H9 (cell line): ENCODE measurements at regions not wholly inside any gene's neighbourhood (a gene's known extent, or its start where the extent isn't known, plus 50 kb on each side); places are given as distances from the start of the nearest gene placed in this dataset.

Experiments
- DNase-seq: peaks from one replicate; pipeline ENCODE4 v3.0.0-alpha.2; 2017
- H2AFZ ChIP-seq: one replicate; pipeline ENCODE4 v1.6.1; 2013; ENCODE audit warnings: mild to moderate bottlenecking, low read length, control low read depth, moderate library complexity
- H2AK5ac ChIP-seq: 2 replicates; pipeline ENCODE4 v1.6.1; 2013; ENCODE audit warnings: low read length, control low read depth, mixed read lengths; ENCODE audit not compliant: insufficient read length
- H2BK120ac ChIP-seq: one replicate; pipeline ENCODE4 v1.6.1; 2013; ENCODE audit warnings: low read depth, mild to moderate bottlenecking, low read length, control low read depth, inconsistent platforms; ENCODE audit not compliant: poor library complexity, severe bottlenecking
- H2BK12ac ChIP-seq: 2 replicates; pipeline ENCODE4 v1.6.1; 2013; ENCODE audit warnings: low read length, control low read depth, mixed read lengths, low read depth; ENCODE audit not compliant: insufficient read length
- H2BK15ac ChIP-seq: 2 replicates; pipeline ENCODE4 v1.6.1; 2013; ENCODE audit warnings: low read depth, low read length, control low read depth
- H2BK20ac ChIP-seq: one replicate; pipeline ENCODE4 v1.6.1; 2013; ENCODE audit warnings: low read depth, mild to moderate bottlenecking, low read length, control low read depth, inconsistent platforms; ENCODE audit not compliant: poor library complexity, severe bottlenecking
- H2BK5ac ChIP-seq: 2 replicates; pipeline ENCODE4 v1.6.1; 2013; ENCODE audit warnings: low read length, control low read depth, mixed read lengths; ENCODE audit not compliant: insufficient read length
- H3K14ac ChIP-seq: 2 replicates; pipeline ENCODE4 v1.6.1; 2013; ENCODE audit warnings: low read length, control low read depth; ENCODE audit not compliant: insufficient read depth
- H3K18ac ChIP-seq: 2 replicates; pipeline ENCODE4 v1.6.1; 2013; ENCODE audit warnings: low read depth, mild to moderate bottlenecking, mixed read lengths, low read length, control low read depth; ENCODE audit not compliant: insufficient read length
- H3K23ac ChIP-seq: 2 replicates; pipeline ENCODE4 v1.6.1; 2013; ENCODE audit warnings: low read length, control low read depth, mixed read lengths, low read depth; ENCODE audit not compliant: insufficient read length
- H3K23me2 ChIP-seq: 2 replicates; pipeline ENCODE4 v1.6.1; 2013; ENCODE audit warnings: low read depth, mild to moderate bottlenecking, mixed read lengths, low read length, control low read depth; ENCODE audit not compliant: insufficient read length, poor library complexity, severe bottlenecking
- H3K27ac ChIP-seq: 2 replicates; pipeline ENCODE4 v1.5.1; 2013; ENCODE audit warnings: low read length, control low read depth, mixed read lengths, low read depth; ENCODE audit not compliant: insufficient read length
- H3K27me3 ChIP-seq: 2 replicates; pipeline ENCODE4 v1.6.1; 2013; ENCODE audit warnings: low read length, control low read depth, inconsistent platforms; ENCODE audit not compliant: insufficient read depth
- H3K4ac ChIP-seq: 2 replicates; pipeline ENCODE4 v1.6.1; 2013; ENCODE audit warnings: low read depth, mild to moderate bottlenecking, control low read depth, inconsistent platforms, low read length, moderate library complexity
- H3K4me1 ChIP-seq: 2 replicates; pipeline ENCODE4 v1.6.1; 2013; ENCODE audit warnings: low read length, control low read depth, inconsistent platforms; ENCODE audit not compliant: insufficient read depth
- H3K4me2 ChIP-seq: 2 replicates; pipeline ENCODE4 v1.6.1; 2013; ENCODE audit warnings: low read length, control low read depth, mixed read lengths; ENCODE audit not compliant: insufficient read length, insufficient read depth
- H3K56ac ChIP-seq: 2 replicates; pipeline ENCODE4 v1.6.1; 2013; ENCODE audit warnings: low read depth, mild to moderate bottlenecking, mixed read lengths, low read length, control low read depth; ENCODE audit not compliant: insufficient read length
- H3K79me1 ChIP-seq: 2 replicates; pipeline ENCODE4 v1.6.1; 2013; ENCODE audit warnings: low read depth, mild to moderate bottlenecking, moderate library complexity, low read length, control low read depth, inconsistent platforms; ENCODE audit not compliant: insufficient read depth, poor library complexity, severe bottlenecking
- H3K79me2 ChIP-seq: 2 replicates; pipeline ENCODE4 v1.6.1; 2013; ENCODE audit warnings: low read length, control low read depth, inconsistent platforms; ENCODE audit not compliant: insufficient read depth
- H3K9ac ChIP-seq: 2 replicates; pipeline ENCODE4 v1.6.1; 2013; ENCODE audit warnings: low read length, control low read depth, mixed read lengths; ENCODE audit not compliant: insufficient read length; ENCODE audit errors: extremely low read depth
- H3K9me3 ChIP-seq: one replicate; pipeline ENCODE4 v1.6.1; 2013; ENCODE audit warnings: low read depth, low read length, inconsistent platforms; ENCODE audit not compliant: control insufficient read depth
- H3T11ph ChIP-seq: one replicate; pipeline ENCODE4 v1.6.1; 2013; ENCODE audit warnings: mild to moderate bottlenecking, low read length, control low read depth, inconsistent platforms
- H4K20me1 ChIP-seq: one replicate; pipeline ENCODE4 v1.6.1; 2013; ENCODE audit not compliant: control insufficient read depth, insufficient read length, insufficient read depth
- H4K5ac ChIP-seq: 2 replicates; pipeline ENCODE4 v1.6.1; 2013; ENCODE audit warnings: low read depth, mild to moderate bottlenecking, mixed read lengths, low read length, control low read depth; ENCODE audit not compliant: insufficient read length
- H4K8ac ChIP-seq: replicated peaks from 2 replicates; pipeline ENCODE4 v1.6.1; 2013; ENCODE audit warnings: low read length, control low read depth, mixed read lengths, low read depth; ENCODE audit not compliant: insufficient read length
- H4K91ac ChIP-seq: 2 replicates; pipeline ENCODE4 v1.6.1; 2013; ENCODE audit warnings: low read depth, mild to moderate bottlenecking, moderate library complexity, mixed read lengths, low read length, control low read depth; ENCODE audit not compliant: insufficient read length
- H3K27ac Mint-ChIP-seq, 3 experiments: 2 replicates in 2 of 3; 3 replicates in 1 of 3; pipeline ENCODE4 v1.8.0; 2020 to 2021; ENCODE audit warnings: mixed read lengths in 3 of 3, mild to moderate bottlenecking in 1 of 3, moderate library complexity in 1 of 3
- H3K27me3 Mint-ChIP-seq: 2 replicates; pipeline ENCODE4 v1.8.0; 2021; ENCODE audit warnings: low read depth, mild to moderate bottlenecking, moderate library complexity, mixed read lengths
- H3K36me3 Mint-ChIP-seq, 3 experiments: 2 replicates in 2 of 3; 3 replicates in 1 of 3; pipeline ENCODE4 v1.8.0; 2020 to 2021; ENCODE audit warnings: low read depth in 3 of 3, mixed read lengths in 3 of 3; ENCODE audit not compliant: insufficient read depth in 1 of 3
- H3K4me1 Mint-ChIP-seq, 2 experiments: 2 replicates each; pipeline ENCODE4 v1.8.0; 2020; ENCODE audit warnings: mixed read lengths in 2 of 2
- H3K4me3 Mint-ChIP-seq, 2 experiments: 2 replicates in 1 of 2; 3 replicates in 1 of 2; pipeline ENCODE4 v1.8.0; 2020 to 2021; ENCODE audit warnings: mild to moderate bottlenecking in 2 of 2, mixed read lengths in 2 of 2, moderate library complexity in 1 of 2
- H3K9me3 Mint-ChIP-seq, 2 experiments: 2 replicates in 1 of 2; 3 replicates in 1 of 2; pipeline ENCODE4 v1.8.0; 2020; ENCODE audit warnings: mild to moderate bottlenecking in 2 of 2, mixed read lengths in 2 of 2, moderate library complexity in 1 of 2
- WGBS: extraction: QIAGEN DNeasy Blood & Tissue Kit; methylation state at CpG from one replicate; pipeline ENCODE4 v1.1.7; 2013; ENCODE audit warnings: missing lambda C conversion rate, low lambda C conversion rate, mixed read lengths; ENCODE audit not compliant: insufficient read length; ENCODE audit errors: extremely low coverage; 5-methylcytosine and 5-hydroxymethylcytosine counted together
- TF ChIP-seq, protein P1 (sequence below): fragments of 200-600 bp; sonication (generic); conservative IDR thresholded peaks from 3 replicates; pipeline ENCODE4 v1.8.0; 2021; ENCODE audit warnings: antibody characterized with exemption, mild to moderate bottlenecking

DNA sequence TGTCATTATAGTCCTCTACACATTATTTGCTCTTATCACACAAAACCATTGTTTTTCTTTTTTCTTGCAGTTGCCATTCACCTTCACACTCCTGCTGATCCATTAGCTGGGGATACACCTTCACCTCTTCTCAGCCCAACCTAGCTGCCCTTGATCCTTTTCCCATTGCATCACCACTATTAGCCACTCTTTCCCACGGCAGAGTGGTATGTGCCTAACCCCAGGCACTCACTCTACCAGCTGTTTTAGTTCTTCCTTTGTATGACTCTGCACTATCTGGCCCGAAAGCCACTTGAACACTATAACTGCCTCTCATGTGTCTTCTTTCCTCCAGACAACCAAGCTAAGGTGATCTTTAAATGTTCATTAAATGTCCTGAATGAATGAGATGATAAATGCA is 145.4 kb upstream of the PIK3C3 start:
- no peak overlapping the region for H2BK12ac ChIP-seq
- H2BK20ac ChIP-seq = no peak overlapping the region
- no peaks in the 10 kb centered on the region for H3K79me1 ChIP-seq
- H3K14ac ChIP-seq = no peak overlapping the region
- no peaks in the 10 kb centered on the region for H4K20me1 ChIP-seq
- no peak overlapping the region for H3K4me3 Mint-ChIP-seq
- H2AK5ac ChIP-seq = no peak overlapping the region
- H3K4me2 ChIP-seq = no peak overlapping the region
- no peak overlapping the region for H4K8ac ChIP-seq
- no peak overlapping the region for H3T11ph ChIP-seq
- no CpG with 5 or more reads among the region's 2 CpGs for WGBS
- H3K9me3 ChIP-seq = no peaks in the 10 kb centered on the region
- H4K5ac ChIP-seq = no peak overlapping the region
- H3K18ac ChIP-seq = no peak overlapping the region
- H2AFZ ChIP-seq = no peak overlapping the region
- H3K9me3 Mint-ChIP-seq = peaks cover 4 to 6% of the 10 kb centered on the region in 2 experiments; a peak in 4 of 5 replicates
- peaks cover 0 to 6% of the 10 kb centered on the region in 2 experiments; a peak in 1 of 4 replicates for H3K4me1 Mint-ChIP-seq
- H2BK120ac ChIP-seq = no peak overlapping the region
- H3K23ac ChIP-seq = no peak overlapping the region
- no peaks in the 10 kb centered on the region for H3K4me1 ChIP-seq
- H3K36me3 Mint-ChIP-seq = peaks cover 0 to 7% (median 3%) of the 10 kb centered on the region in 3 experiments; a peak in 5 of 7 replicates
- no peak overlapping the region for H2BK15ac ChIP-seq
- no peak overlapping the region for H2BK5ac ChIP-seq
- TF ChIP-seq, protein P1, sequence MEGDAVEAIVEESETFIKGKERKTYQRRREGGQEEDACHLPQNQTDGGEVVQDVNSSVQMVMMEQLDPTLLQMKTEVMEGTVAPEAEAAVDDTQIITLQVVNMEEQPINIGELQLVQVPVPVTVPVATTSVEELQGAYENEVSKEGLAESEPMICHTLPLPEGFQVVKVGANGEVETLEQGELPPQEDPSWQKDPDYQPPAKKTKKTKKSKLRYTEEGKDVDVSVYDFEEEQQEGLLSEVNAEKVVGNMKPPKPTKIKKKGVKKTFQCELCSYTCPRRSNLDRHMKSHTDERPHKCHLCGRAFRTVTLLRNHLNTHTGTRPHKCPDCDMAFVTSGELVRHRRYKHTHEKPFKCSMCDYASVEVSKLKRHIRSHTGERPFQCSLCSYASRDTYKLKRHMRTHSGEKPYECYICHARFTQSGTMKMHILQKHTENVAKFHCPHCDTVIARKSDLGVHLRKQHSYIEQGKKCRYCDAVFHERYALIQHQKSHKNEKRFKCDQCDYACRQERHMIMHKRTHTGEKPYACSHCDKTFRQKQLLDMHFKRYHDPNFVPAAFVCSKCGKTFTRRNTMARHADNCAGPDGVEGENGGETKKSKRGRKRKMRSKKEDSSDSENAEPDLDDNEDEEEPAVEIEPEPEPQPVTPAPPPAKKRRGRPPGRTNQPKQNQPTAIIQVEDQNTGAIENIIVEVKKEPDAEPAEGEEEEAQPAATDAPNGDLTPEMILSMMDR = no peak
- no peak overlapping the region for H3K56ac ChIP-seq
- H3K9ac ChIP-seq = no peak overlapping the region
- H3K27me3 ChIP-seq = no peaks in the 10 kb centered on the region
- no peak overlapping the region for H3K27ac ChIP-seq
- DNase-seq = no peak
- no peaks in the 10 kb centered on the region; the same call in 1 of the 2 replicates for H3K27me3 Mint-ChIP-seq
- H3K27ac Mint-ChIP-seq = no peak overlapping the region
- no peaks in the 10 kb centered on the region for H3K23me2 ChIP-seq
- no peak overlapping the region for H4K91ac ChIP-seq
- no peaks in the 10 kb centered on the region for H3K79me2 ChIP-seq
- no peak overlapping the region for H3K4ac ChIP-seq
